ENCODE measurements at regions not wholly inside any gene's neighbourhood (a gene's known extent, or its start where the extent isn't known, plus 50 kb on each side); places are given as distances from the start of the nearest gene placed in this dataset.

GRCh38 chr4:183828125-183828524 is 77.0 kb upstream of the STOX2 start:
- H3K27ac Mint-ChIP-seq, result no peak overlapping the region
- H3K36me3 Mint-ChIP-seq (ENCODE audit: low read depth), result no peaks in the 10 kb centered on the region
- H3K4me3 Mint-ChIP-seq, result no peak overlapping the region
- no peaks in the 10 kb centered on the region for H3K9me3 Mint-ChIP-seq
- no peak for TF ChIP-seq CTCF (IDR thresholded peaks at IDR 0.05)
- no peak for DNase-seq
- peaks cover 12% of the 10 kb centered on the region; the same call in 1 of the 2 replicates for H3K4me1 Mint-ChIP-seq (ENCODE audit: low read depth)
- peaks cover 20% of the 10 kb centered on the region for H3K27me3 Mint-ChIP-seq (ENCODE audit: insufficient read depth)

- Mint-ChIP-seq H3K27ac (no peak overlapping the region), H3K36me3 (ENCODE audit: low read depth) (no peaks in the 10 kb centered on the region), H3K9me3 (no peaks in the 10 kb centered on the region), H3K4me1 (ENCODE audit: low read depth) (peaks cover 6% of the 10 kb centered on the region; the same call in 1 of the 2 replicates), H3K4me3 (no peak overlapping the region), H3K27me3 (ENCODE audit: insufficient read depth) (peaks cover 20% of the 10 kb centered on the region)
- no peak for TF ChIP-seq CTCF (IDR thresholded peaks at IDR 0.05)
- no peak for DNase-seq
Measured at GRCh38 chr4:183828839-183829238, 76.3 kb upstream of the STOX2 start.

GRCh38 chr4:183830438-183830985 is 74.6 kb upstream of the STOX2 start:
- H3K9me3 Mint-ChIP-seq, result no peaks in the 10 kb centered on the region
- peaks cover 6% of the 10 kb centered on the region; the same call in 1 of the 2 replicates for H3K4me1 Mint-ChIP-seq (ENCODE audit: low read depth)
- no peak overlapping the region for H3K4me3 Mint-ChIP-seq
- no peaks in the 10 kb centered on the region for H3K36me3 Mint-ChIP-seq (ENCODE audit: low read depth)
- no peak for TF ChIP-seq CTCF (IDR thresholded peaks at IDR 0.05)
- no peak for DNase-seq
- H3K27ac Mint-ChIP-seq, result no peak overlapping the region
- H3K27me3 Mint-ChIP-seq (ENCODE audit: insufficient read depth), result peaks cover 15% of the 10 kb centered on the region

- Mint-ChIP-seq H3K27me3 (ENCODE audit: insufficient read depth) (peaks cover 12% of the 10 kb centered on the region), H3K4me3 (no peak overlapping the region), H3K27ac (no peak overlapping the region), H3K36me3 (ENCODE audit: low read depth) (no peaks in the 10 kb centered on the region), H3K4me1 (ENCODE audit: low read depth) (peaks cover 3% of the 10 kb centered on the region; the same call in 1 of the 2 replicates), H3K9me3 (no peaks in the 10 kb centered on the region)
- no peak for TF ChIP-seq CTCF (IDR thresholded peaks at IDR 0.05)
- no peak for DNase-seq
Measured at GRCh38 chr4:183831026-183831446, 74.1 kb upstream of the STOX2 start.

GRCh38 chr4:183831683-183832082 is 73.4 kb upstream of the STOX2 start:
- Mint-ChIP-seq H3K36me3 (ENCODE audit: low read depth) (no peaks in the 10 kb centered on the region), H3K4me3 (no peak overlapping the region), H3K27ac (no peak overlapping the region)

More at GRCh38 chr4:183831683-183832082, 73.4 kb upstream of the STOX2 start:
- peaks cover 8% of the 10 kb centered on the region for H3K27me3 Mint-ChIP-seq (ENCODE audit: insufficient read depth)
- no peak for TF ChIP-seq CTCF (IDR thresholded peaks at IDR 0.05)
- no peaks in the 10 kb centered on the region for H3K4me1 Mint-ChIP-seq (ENCODE audit: low read depth)
- no peak for DNase-seq
- no peaks in the 10 kb centered on the region for H3K9me3 Mint-ChIP-seq

Data from HFFc6 (cell line).